NCI-H82 treated with DMSO at 0.1 percent for 48 hours (cell line): ENCODE measurements at regions not wholly inside any gene's neighbourhood (a gene's known extent, or its start where the extent isn't known, plus 50 kb on each side); places are given as distances from the start of the nearest gene placed in this dataset.

ENCODE experiments used
- DNase-seq: peaks from one replicate; lab custom pipeline; 2025; ENCODE audit not compliant: unreplicated experiment; lab: John Stamatoyannopoulos, UW

GRCh38 chr3:56902468-56903160 is 100.9 kb upstream of the ARHGEF3 start:
- DNase-seq, result no peak

GRCh38 chr3:56900801-56901200 is 99.1 kb upstream of the ARHGEF3 start:
- DNase-seq, result no peak

GRCh38 chr3:56899851-56900250 is 98.1 kb upstream of the ARHGEF3 start:
- DNase-seq, result no peak

GRCh38 chr3:56899078-56899477 is 97.3 kb upstream of the ARHGEF3 start:
- DNase-seq, result no peak

- no peak for DNase-seq
Measured at GRCh38 chr3:56896357-56896756, 94.6 kb upstream of the ARHGEF3 start.

GRCh38 chr3:56894881-56895431 is 93.2 kb upstream of the ARHGEF3 start:
- no peak for DNase-seq

- no peak for DNase-seq
Measured at GRCh38 chr3:56890448-56891091, 88.8 kb upstream of the ARHGEF3 start.

GRCh38 chr3:56889131-56889530 is 87.4 kb upstream of the ARHGEF3 start:
- no peak for DNase-seq

GRCh38 chr3:56887402-56888025 is 85.8 kb upstream of the ARHGEF3 start:
- no peak for DNase-seq

GRCh38 chr3:56886314-56886713 is 84.6 kb upstream of the ARHGEF3 start:
- no peak for DNase-seq

- DNase-seq, result no peak
Measured at GRCh38 chr3:56885879-56886278, 84.1 kb upstream of the ARHGEF3 start.

GRCh38 chr3:56885453-56885852 is 83.7 kb upstream of the ARHGEF3 start:
- DNase-seq, result no peak

- no peak for DNase-seq
Measured at GRCh38 chr3:56884387-56884786, 82.6 kb upstream of the ARHGEF3 start.

- no peak for DNase-seq
Measured at GRCh38 chr3:56883828-56884227, 82.1 kb upstream of the ARHGEF3 start.

- DNase-seq, result no peak
Measured at GRCh38 chr3:56882896-56883295, 81.1 kb upstream of the ARHGEF3 start.

- no peak for DNase-seq
Measured at GRCh38 chr3:56881841-56882240, 80.1 kb upstream of the ARHGEF3 start.

- no peak for DNase-seq
Measured at GRCh38 chr3:56880720-56881575, 79.2 kb upstream of the ARHGEF3 start.

- DNase-seq, result no peak
Measured at GRCh38 chr3:56879436-56880215, 77.9 kb upstream of the ARHGEF3 start.

- no peak for DNase-seq
Measured at GRCh38 chr3:56878074-56878473, 76.3 kb upstream of the ARHGEF3 start.

GRCh38 chr3:56876916-56877315 is 75.2 kb upstream of the ARHGEF3 start:
- DNase-seq, result no peak
